GM21367 (cell line): ENCODE measurements at regions not wholly inside any gene's neighbourhood (a gene's known extent, or its start where the extent isn't known, plus 50 kb on each side); places are given as distances from the start of the nearest gene placed in this dataset.

Experiments
- ATAC-seq: cut with Tn5 transposase; IDR thresholded peaks from one replicate; pipeline ENCODE4 v1.9.1; 2021; ENCODE audit not compliant: unreplicated experiment

DNA sequence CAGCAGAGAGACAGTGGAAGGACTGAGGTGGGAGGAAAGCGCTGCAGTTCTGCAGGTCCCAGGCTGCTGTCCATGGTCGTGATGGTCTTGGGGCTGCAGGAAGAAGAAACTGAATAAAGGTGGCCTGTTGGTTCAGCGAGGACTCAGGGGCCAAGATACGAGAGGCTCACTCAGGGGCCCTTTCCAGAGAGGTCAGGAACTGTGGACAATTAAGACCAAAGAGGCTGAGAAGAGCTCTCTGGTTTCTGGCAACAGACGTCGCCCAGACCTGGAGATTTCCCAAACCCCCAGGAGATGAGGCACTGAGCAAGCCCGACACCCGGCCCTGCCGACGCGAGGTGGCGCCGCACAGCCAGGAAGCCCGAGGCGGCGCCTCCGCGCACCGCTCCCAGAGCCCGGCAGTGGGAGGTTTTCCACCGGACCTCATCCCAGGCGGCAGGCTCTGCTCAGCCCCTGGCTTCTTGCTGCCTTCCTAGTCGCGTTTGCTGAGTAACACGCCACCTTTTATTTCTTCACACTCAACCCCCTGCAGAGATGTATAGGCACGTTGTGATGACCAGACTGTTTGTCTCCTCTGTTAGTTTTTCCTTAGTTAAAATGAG lies 56.4 kb upstream of the ARRDC4 start:
- ATAC-seq: no peak

DNA sequence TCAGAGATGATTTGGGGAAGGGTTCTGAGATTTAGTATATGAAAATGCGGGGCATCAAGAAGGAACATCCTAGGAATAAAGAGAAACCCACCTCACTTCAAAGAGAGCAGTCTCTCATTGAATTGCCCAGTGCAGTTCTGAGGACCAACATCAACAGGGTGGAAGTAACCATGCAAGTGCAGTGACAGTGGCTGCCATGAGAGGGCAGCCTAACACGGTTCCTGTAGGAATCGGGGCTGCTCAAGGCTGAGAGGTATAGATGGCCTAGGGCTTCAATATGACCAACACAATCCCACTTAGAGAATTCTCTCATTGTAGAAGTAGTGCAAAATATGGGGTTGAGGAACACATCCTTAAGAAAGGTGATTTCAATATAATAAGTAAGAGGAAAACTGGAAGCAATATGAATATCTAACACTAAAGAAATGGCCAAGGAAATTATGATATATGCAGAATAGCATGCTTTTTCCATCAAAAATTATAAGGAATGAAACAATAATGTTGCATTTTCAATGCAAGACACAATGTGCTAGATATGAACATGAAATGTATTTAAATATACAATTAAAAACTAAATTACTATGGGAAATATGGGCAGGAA lies 51.1 kb upstream of the ARRDC4 start:
- peak; percentile 95 for ATAC-seq
